GM18870 (cell line): ENCODE measurements at regions not wholly inside any gene's neighbourhood (a gene's known extent, or its start where the extent isn't known, plus 50 kb on each side); places are given as distances from the start of the nearest gene placed in this dataset.
"Not testable (repeated sequence)": the region's sequence is repeated elsewhere in the genome, so short reads cannot be mapped to it uniquely, and the experiment has no call there.

ENCODE experiments used
- ATAC-seq: cut with Tn5 transposase; IDR thresholded peaks from one replicate; pipeline ENCODE4 v1.9.1; 2021; ENCODE audit warnings: moderate library complexity; ENCODE audit not compliant: unreplicated experiment

GRCh38 chr2:8329660-8330622 is 351.9 kb upstream of the ID2 start:
- no peak for ATAC-seq

GRCh38 chr2:8331068-8331467 is 350.8 kb upstream of the ID2 start:
- ATAC-seq: no peak

- no peak for ATAC-seq
Measured at GRCh38 chr2:8332646-8333045, 349.2 kb upstream of the ID2 start.

GRCh38 chr2:8333177-8333831 is 348.6 kb upstream of the ID2 start:
- no peak for ATAC-seq

- ATAC-seq: not testable (repeated sequence)
Measured at GRCh38 chr2:8333832-8334187, 348.0 kb upstream of the ID2 start.

GRCh38 chr2:8334866-8335325 is 347.0 kb upstream of the ID2 start:
- ATAC-seq: no peak

- no peak for ATAC-seq
Measured at GRCh38 chr2:8335801-8336200, 346.1 kb upstream of the ID2 start.

GRCh38 chr2:8337321-8337720 is 344.5 kb upstream of the ID2 start:
- ATAC-seq: no peak

- ATAC-seq: no peak
Measured at GRCh38 chr2:8342407-8342806, 339.4 kb upstream of the ID2 start.

- no peak for ATAC-seq
Measured at GRCh38 chr2:8343031-8343430, 338.8 kb upstream of the ID2 start.

GRCh38 chr2:8344144-8345097 is 337.4 kb upstream of the ID2 start:
- no peak for ATAC-seq

- ATAC-seq: no peak
Measured at GRCh38 chr2:8345200-8345599, 336.7 kb upstream of the ID2 start.

GRCh38 chr2:8346208-8346607 is 335.6 kb upstream of the ID2 start:
- ATAC-seq: no peak

- no peak for ATAC-seq
Measured at GRCh38 chr2:8346706-8347430, 335.0 kb upstream of the ID2 start.

GRCh38 chr2:8348911-8349310 is 332.9 kb upstream of the ID2 start:
- not testable (repeated sequence) for ATAC-seq

GRCh38 chr2:8352296-8352695 is 329.6 kb upstream of the ID2 start:
- no peak for ATAC-seq

GRCh38 chr2:8352989-8353388 is 328.9 kb upstream of the ID2 start:
- no peak for ATAC-seq

GRCh38 chr2:8355102-8355859 is 326.6 kb upstream of the ID2 start:
- ATAC-seq: no peak

- ATAC-seq: no peak
Measured at GRCh38 chr2:8357738-8358518, 323.9 kb upstream of the ID2 start.
